ENCODE measurements at regions not wholly inside any gene's neighbourhood (a gene's known extent, or its start where the extent isn't known, plus 50 kb on each side); places are given as distances from the start of the nearest gene placed in this dataset.

DNA sequence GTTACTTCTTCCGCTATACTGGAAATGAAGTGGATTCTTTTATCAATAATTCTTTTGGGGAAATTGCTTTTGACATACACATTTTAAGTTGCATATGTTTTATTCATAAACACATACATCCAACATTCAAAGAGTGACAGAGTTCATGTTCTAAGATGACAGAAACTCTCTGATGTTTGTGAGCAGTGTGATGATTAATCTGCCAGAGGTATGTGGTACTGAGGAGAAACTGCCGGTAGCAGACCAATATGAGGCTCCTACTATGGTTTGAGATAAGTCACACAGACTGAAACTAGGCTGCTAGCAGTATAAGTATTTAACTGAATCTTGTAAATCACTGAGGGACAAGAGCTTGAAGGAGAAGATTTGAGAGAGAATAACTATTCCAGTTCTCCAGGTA, 524.1 kb upstream of the SEMA3D start:
- FAIRE-seq: no peak
- dilution Hi-C loops (cut with MboI; ENCODE audit: extremely low pct_ligation_motif_present, low sequenced_read_pairs): no loop called here
- H3K9me3 ChIP-seq (ENCODE audit: control insufficient read depth, low read depth, low read length): no peaks in the 10 kb centered on the region

DNA sequence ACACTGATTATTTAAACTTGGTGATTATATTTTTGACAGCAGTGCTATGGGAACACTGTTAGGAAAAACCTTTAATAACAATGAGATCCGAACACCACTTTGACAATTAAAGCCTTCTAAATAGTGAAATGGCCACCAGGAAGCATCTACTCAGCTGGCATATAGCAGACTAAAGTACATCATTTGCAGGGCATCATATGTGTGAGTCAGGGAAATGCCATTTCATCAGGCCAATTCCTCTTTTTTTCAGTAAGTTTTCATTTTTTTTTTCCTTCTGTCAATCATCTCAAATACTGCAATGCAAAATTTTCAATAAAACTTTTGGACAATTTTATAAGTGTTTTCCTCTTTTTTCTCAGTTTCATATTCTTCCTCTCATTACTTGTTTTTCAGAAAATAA, 521.4 kb upstream of the SEMA3D start:
- H3K4me3 ChIP-seq (ENCODE audit: control insufficient read depth in 2 of 3, extremely low read depth in 1 of 3, insufficient read depth in 2 of 3, low read depth in 1 of 3, low read length in 3 of 3): no peak overlapping the region
- TF ChIP-seq, protein P1, sequence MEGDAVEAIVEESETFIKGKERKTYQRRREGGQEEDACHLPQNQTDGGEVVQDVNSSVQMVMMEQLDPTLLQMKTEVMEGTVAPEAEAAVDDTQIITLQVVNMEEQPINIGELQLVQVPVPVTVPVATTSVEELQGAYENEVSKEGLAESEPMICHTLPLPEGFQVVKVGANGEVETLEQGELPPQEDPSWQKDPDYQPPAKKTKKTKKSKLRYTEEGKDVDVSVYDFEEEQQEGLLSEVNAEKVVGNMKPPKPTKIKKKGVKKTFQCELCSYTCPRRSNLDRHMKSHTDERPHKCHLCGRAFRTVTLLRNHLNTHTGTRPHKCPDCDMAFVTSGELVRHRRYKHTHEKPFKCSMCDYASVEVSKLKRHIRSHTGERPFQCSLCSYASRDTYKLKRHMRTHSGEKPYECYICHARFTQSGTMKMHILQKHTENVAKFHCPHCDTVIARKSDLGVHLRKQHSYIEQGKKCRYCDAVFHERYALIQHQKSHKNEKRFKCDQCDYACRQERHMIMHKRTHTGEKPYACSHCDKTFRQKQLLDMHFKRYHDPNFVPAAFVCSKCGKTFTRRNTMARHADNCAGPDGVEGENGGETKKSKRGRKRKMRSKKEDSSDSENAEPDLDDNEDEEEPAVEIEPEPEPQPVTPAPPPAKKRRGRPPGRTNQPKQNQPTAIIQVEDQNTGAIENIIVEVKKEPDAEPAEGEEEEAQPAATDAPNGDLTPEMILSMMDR (optimal IDR thresholded peaks at IDR 0.05 in 1 of 3, IDR thresholded peaks at IDR 0.05 in 1 of 3, conservative IDR thresholded peaks at IDR 0.05 in 1 of 3; ENCODE audit: extremely low read depth in 1 of 3, insufficient read depth in 2 of 3, low read length in 3 of 3): no peak
- TF ChIP-seq EZH2 (IDR thresholded peaks at IDR 0.05; ENCODE audit: low read length): no peak
- no peak for DNase-seq (ENCODE audit: low read depth, low spot score)
- no peaks in the 10 kb centered on the region for H4K20me1 ChIP-seq (ENCODE audit: control insufficient read depth, extremely low read depth, insufficient read depth, low read length)
- no peak overlapping the region for H3K27ac ChIP-seq (ENCODE audit: control insufficient read depth, insufficient read depth, low read length)
- H3K9me3 ChIP-seq (ENCODE audit: control insufficient read depth, low read depth, low read length): no peaks in the 10 kb centered on the region
- H3K79me2 ChIP-seq (ENCODE audit: control insufficient read depth, insufficient read depth, low read length): no peaks in the 10 kb centered on the region
- no peak for FAIRE-seq
- no peaks in the 10 kb centered on the region for H3K9me1 ChIP-seq (ENCODE audit: control insufficient read depth, extremely low read depth, insufficient read depth, low read length)
- H3K9ac ChIP-seq (ENCODE audit: control insufficient read depth, extremely low read depth, insufficient read depth, low read length): no peak overlapping the region
- no peaks in the 10 kb centered on the region for H3K36me3 ChIP-seq (ENCODE audit: control insufficient read depth in 2 of 2, extremely low read depth in 1 of 2, insufficient read depth in 2 of 2, low read length in 2 of 2)
- H3K4me2 ChIP-seq (ENCODE audit: control insufficient read depth, extremely low read depth, insufficient read depth, low read depth, low read length): no peak overlapping the region
- no peaks in the 10 kb centered on the region for H3K4me1 ChIP-seq (ENCODE audit: control insufficient read depth, extremely low read depth, insufficient read depth, low read length)
- no peak overlapping the region for H2AFZ ChIP-seq (ENCODE audit: control insufficient read depth, low read length)
- dilution Hi-C loops (cut with MboI; ENCODE audit: extremely low pct_ligation_motif_present, low sequenced_read_pairs): no loop called here
- H3K27me3 ChIP-seq (ENCODE audit: control insufficient read depth, extremely low read depth, insufficient read depth, low read length): no peaks in the 10 kb centered on the region

More for the DNA sequence above, 524.1 kb upstream of the SEMA3D start:
- Histone ChIP-seq H3K27me3 (ENCODE audit: control insufficient read depth, extremely low read depth, insufficient read depth, low read length) (no peaks in the 10 kb centered on the region), H3K36me3 (ENCODE audit: control insufficient read depth in 2 of 2, extremely low read depth in 1 of 2, insufficient read depth in 2 of 2, low read length in 2 of 2) (no peaks in the 10 kb centered on the region), H3K79me2 (ENCODE audit: control insufficient read depth, insufficient read depth, low read length) (no peaks in the 10 kb centered on the region), H3K4me1 (ENCODE audit: control insufficient read depth, extremely low read depth, insufficient read depth, low read length) (no peaks in the 10 kb centered on the region), H3K27ac (ENCODE audit: control insufficient read depth, insufficient read depth, low read length) (no peak overlapping the region), H3K9ac (ENCODE audit: control insufficient read depth, extremely low read depth, insufficient read depth, low read length) (no peak overlapping the region), H3K4me3 (ENCODE audit: control insufficient read depth in 2 of 3, extremely low read depth in 1 of 3, insufficient read depth in 2 of 3, low read depth in 1 of 3, low read length in 3 of 3) (no peak overlapping the region), H3K4me2 (ENCODE audit: control insufficient read depth, extremely low read depth, insufficient read depth, low read depth, low read length) (no peak overlapping the region), H2AFZ (ENCODE audit: control insufficient read depth, low read length) (no peak overlapping the region), H4K20me1 (ENCODE audit: control insufficient read depth, extremely low read depth, insufficient read depth, low read length) (no peaks in the 10 kb centered on the region), H3K9me1 (ENCODE audit: control insufficient read depth, extremely low read depth, insufficient read depth, low read length) (no peaks in the 10 kb centered on the region)
- DNase-seq (ENCODE audit: low read depth, low spot score): no peak
- TF ChIP-seq, protein P1 (optimal IDR thresholded peaks at IDR 0.05 in 1 of 3, IDR thresholded peaks at IDR 0.05 in 1 of 3, conservative IDR thresholded peaks at IDR 0.05 in 1 of 3; ENCODE audit: extremely low read depth in 1 of 3, insufficient read depth in 2 of 3, low read length in 3 of 3): no peak
- no peak for TF ChIP-seq EZH2 (IDR thresholded peaks at IDR 0.05; ENCODE audit: low read length)

Data from keratinocyte (primary cell).